Stimulated activated CD4-positive, alpha-beta T cell treated with anti-CD3 and anti-CD28 coated beads, Interleukin-12 subunit alpha, Interleukin-12 subunit beta, amount 100 ng/mL, for 24 hours (primary cell): ENCODE measurements at regions not wholly inside any gene's neighbourhood (a gene's known extent, or its start where the extent isn't known, plus 50 kb on each side); places are given as distances from the start of the nearest gene placed in this dataset.

Source experiments
- DNase-seq, 2 experiments: peaks; one replicate each; pipeline ENCODE4 v3.0.0-alpha.2; 2020; ENCODE audit warnings: low read depth in 2 of 2

GRCh38 chr10:108691126-108691525 is 1232.2 kb downstream of the XPNPEP1 start:
- no peak for DNase-seq

GRCh38 chr10:108690530-108690929 is 1232.8 kb downstream of the XPNPEP1 start:
- DNase-seq = no peak

- DNase-seq = no peak
Measured at GRCh38 chr10:108689891-108690290, 1233.4 kb downstream of the XPNPEP1 start.

- no peak for DNase-seq
Measured at GRCh38 chr10:108688314-108688713, 1235.0 kb downstream of the XPNPEP1 start.

GRCh38 chr10:108685863-108686531 is 1237.3 kb downstream of the XPNPEP1 start:
- DNase-seq = no peak

GRCh38 chr10:108684431-108684830 is 1238.9 kb downstream of the XPNPEP1 start:
- no peak for DNase-seq

- DNase-seq = no peak
Measured at GRCh38 chr10:108673741-108674140, 1249.6 kb downstream of the XPNPEP1 start.

GRCh38 chr10:108663587-108663986 is 1259.7 kb downstream of the XPNPEP1 start:
- no peak for DNase-seq

GRCh38 chr10:108662975-108663374 is 1260.3 kb downstream of the XPNPEP1 start:
- DNase-seq = no peak

GRCh38 chr10:108655057-108655456 is 1268.3 kb downstream of the XPNPEP1 start:
- DNase-seq = no peak

- DNase-seq = no peak
Measured at GRCh38 chr10:108653531-108653930, 1269.8 kb downstream of the XPNPEP1 start.

- no peak for DNase-seq
Measured at GRCh38 chr10:108639010-108639409, 1284.3 kb downstream of the XPNPEP1 start.

- no peak for DNase-seq
Measured at GRCh38 chr10:108638225-108638624, 1285.1 kb downstream of the XPNPEP1 start.

- no peak for DNase-seq
Measured at GRCh38 chr10:108633046-108633445, 1290.3 kb downstream of the XPNPEP1 start.

- DNase-seq = no peak
Measured at GRCh38 chr10:108632144-108632543, 1291.2 kb downstream of the XPNPEP1 start.

- no peak for DNase-seq
Measured at GRCh38 chr10:108631332-108631731, 1292.0 kb downstream of the XPNPEP1 start.

- DNase-seq = no peak
Measured at GRCh38 chr10:108629834-108630233, 1293.5 kb downstream of the XPNPEP1 start.

- no peak for DNase-seq
Measured at GRCh38 chr10:108624052-108624451, 1299.3 kb downstream of the XPNPEP1 start.

GRCh38 chr10:108620821-108621534 is 1302.3 kb downstream of the XPNPEP1 start:
- no peak for DNase-seq

- no peak for DNase-seq
Measured at GRCh38 chr10:108616559-108617285, 1306.6 kb downstream of the XPNPEP1 start.

GRCh38 chr10:108615576-108616320 is 1307.6 kb downstream of the XPNPEP1 start:
- DNase-seq = no peak

GRCh38 chr10:108612485-108612884 is 1310.8 kb downstream of the XPNPEP1 start:
- no peak for DNase-seq
